ENCODE measurements at regions not wholly inside any gene's neighbourhood (a gene's known extent, or its start where the extent isn't known, plus 50 kb on each side); places are given as distances from the start of the nearest gene placed in this dataset.

DNA sequence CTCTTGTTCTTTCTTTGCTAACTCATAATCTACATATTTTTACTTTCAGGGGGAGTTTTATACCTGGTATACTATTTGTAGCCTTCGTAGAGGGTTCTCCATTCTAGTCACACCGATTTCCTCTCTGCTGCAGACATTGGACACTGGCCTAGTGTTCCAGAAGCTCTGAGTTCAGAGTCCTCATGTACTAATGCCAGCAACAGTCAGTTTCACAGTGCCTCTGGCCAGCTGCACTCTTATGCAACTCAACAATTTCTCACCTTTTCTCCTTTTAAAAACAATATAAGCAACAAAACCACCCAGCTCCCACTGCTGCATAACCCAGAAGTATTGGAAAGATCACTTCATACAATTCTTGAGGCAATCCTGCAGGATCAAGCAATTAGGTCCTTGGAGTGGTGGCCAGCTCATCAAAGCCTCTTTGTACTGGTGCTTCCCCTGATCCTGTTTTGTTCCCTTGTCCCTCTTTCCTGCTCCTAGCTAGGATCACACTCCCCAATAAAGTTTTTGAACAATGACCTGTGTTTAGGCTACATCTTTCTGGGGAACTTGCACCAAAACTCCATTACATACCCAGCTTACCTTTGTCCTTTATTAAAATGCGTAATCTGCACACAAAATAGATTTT lies 98.1 kb upstream of the TUT7 start:
- Histone ChIP-seq H4K20me1 (ENCODE audit: control insufficient read depth, insufficient read depth, low read length, poor library complexity, severe bottlenecking) (no peaks in the 10 kb centered on the region), H3K79me2 (ENCODE audit: control insufficient read depth, insufficient read depth, low read length) (no peaks in the 10 kb centered on the region), H3K9me3 (ENCODE audit: control extremely low read depth in 1 of 3, control insufficient read depth in 2 of 3, insufficient read depth in 1 of 3, low read length in 2 of 3) (no peaks in the 10 kb centered on the region), H2AFZ (ENCODE audit: insufficient read depth, low read depth, low read length, poor library complexity, severe bottlenecking) (no peak overlapping the region), H3K4me3 (ENCODE audit: control extremely low read depth in 1 of 5, extremely low read depth in 1 of 5, insufficient read depth in 1 of 5, low read depth in 2 of 5, low read length in 4 of 5) (no peak overlapping the region), H3K9ac (ENCODE audit: low read length) (no peak overlapping the region), H3K27ac (ENCODE audit: low read length in 2 of 2) (no peak overlapping the region), H3K27me3 (replicated peaks in 1 of 4; ENCODE audit: control extremely low read depth in 1 of 4, control insufficient read depth in 3 of 4, insufficient read depth in 4 of 4, low read length in 3 of 4) (no peaks in the 10 kb centered on the region), H3K36me3 (replicated peaks in 1 of 2; ENCODE audit: control extremely low read depth in 1 of 2, control insufficient read depth in 1 of 2, extremely low read depth in 1 of 2, insufficient read depth in 2 of 2, low read length in 1 of 2) (no peaks in the 10 kb centered on the region), H3K4me1 (ENCODE audit: control insufficient read depth in 2 of 2, insufficient read depth in 2 of 2, low read length in 2 of 2) (no peaks in the 10 kb centered on the region), H3K4me2 (replicated peaks; ENCODE audit: low read depth, low read length, poor library complexity, severe bottlenecking) (no peak overlapping the region)
- H3K9me3 Mint-ChIP-seq (ENCODE audit: insufficient read depth) = no peaks in the 10 kb centered on the region
- intact Hi-C loops (cut with micrococcal nuclease) = no loop called here
- 100% methylated on average over 2 of the region's 3 CpGs for WGBS (ENCODE audit: insufficient coverage)
- no peak overlapping the region for H3K27ac Mint-ChIP-seq
- DNase-seq (no peak), ATAC-seq (ENCODE audit: low read depth) (no peak)
- peaks cover 4% of the 10 kb centered on the region for H3K27me3 Mint-ChIP-seq
- ChIA-PET CTCF (interaction anchor here (1.0 kb wide), 1 partner anchor 9 kb away, joined by 4 read pairs; no protein-coding TSS in a partner anchor), POLR2A (no interaction called here)
- no peak overlapping the region for H3K4me3 Mint-ChIP-seq
- TF ChIP-seq, protein P1, sequence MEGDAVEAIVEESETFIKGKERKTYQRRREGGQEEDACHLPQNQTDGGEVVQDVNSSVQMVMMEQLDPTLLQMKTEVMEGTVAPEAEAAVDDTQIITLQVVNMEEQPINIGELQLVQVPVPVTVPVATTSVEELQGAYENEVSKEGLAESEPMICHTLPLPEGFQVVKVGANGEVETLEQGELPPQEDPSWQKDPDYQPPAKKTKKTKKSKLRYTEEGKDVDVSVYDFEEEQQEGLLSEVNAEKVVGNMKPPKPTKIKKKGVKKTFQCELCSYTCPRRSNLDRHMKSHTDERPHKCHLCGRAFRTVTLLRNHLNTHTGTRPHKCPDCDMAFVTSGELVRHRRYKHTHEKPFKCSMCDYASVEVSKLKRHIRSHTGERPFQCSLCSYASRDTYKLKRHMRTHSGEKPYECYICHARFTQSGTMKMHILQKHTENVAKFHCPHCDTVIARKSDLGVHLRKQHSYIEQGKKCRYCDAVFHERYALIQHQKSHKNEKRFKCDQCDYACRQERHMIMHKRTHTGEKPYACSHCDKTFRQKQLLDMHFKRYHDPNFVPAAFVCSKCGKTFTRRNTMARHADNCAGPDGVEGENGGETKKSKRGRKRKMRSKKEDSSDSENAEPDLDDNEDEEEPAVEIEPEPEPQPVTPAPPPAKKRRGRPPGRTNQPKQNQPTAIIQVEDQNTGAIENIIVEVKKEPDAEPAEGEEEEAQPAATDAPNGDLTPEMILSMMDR (IDR thresholded peaks at IDR 0.05) = no peak
- no peak for TF ChIP-seq EZH2 (IDR thresholded peaks at IDR 0.05; ENCODE audit: borderline replicate concordance, insufficient read depth, low read depth, low read length, poor library complexity, severe bottlenecking)
- H3K4me1 Mint-ChIP-seq = no peaks in the 10 kb centered on the region

DNA sequence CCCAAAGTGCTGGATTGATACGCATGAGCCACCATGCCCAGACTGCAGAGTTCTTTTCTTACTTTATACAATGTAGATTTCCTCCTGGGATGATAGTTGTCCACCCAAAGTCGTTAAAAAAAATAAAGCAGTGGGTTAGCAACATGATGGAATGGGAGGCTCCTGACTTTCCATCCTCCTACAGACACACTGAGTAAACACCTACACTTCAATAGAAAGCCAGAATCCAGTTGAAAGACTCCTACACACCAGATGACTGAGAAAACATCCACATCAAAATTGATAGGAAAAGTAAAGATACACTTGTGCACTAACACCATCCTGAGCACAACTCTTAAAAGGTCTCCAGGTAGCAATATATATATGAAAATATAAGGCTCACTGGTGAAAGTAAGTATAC lies 95.0 kb upstream of the TUT7 start:
- no peaks in the 10 kb centered on the region for H3K36me3 ChIP-seq (replicated peaks in 1 of 2; ENCODE audit: control extremely low read depth in 1 of 2, control insufficient read depth in 1 of 2, extremely low read depth in 1 of 2, insufficient read depth in 2 of 2, low read length in 1 of 2)
- H3K9ac ChIP-seq (ENCODE audit: low read length) = no peak overlapping the region
- DNase-seq (no peak), ATAC-seq (ENCODE audit: low read depth) (no peak)
- no peak for TF ChIP-seq EZH2 (IDR thresholded peaks at IDR 0.05; ENCODE audit: borderline replicate concordance, insufficient read depth, low read depth, low read length, poor library complexity, severe bottlenecking)
- TF ChIP-seq, protein P1 (IDR thresholded peaks at IDR 0.05) = no peak
- no peaks in the 10 kb centered on the region for H4K20me1 ChIP-seq (ENCODE audit: control insufficient read depth, insufficient read depth, low read length, poor library complexity, severe bottlenecking)
- no peaks in the 10 kb centered on the region for H3K9me3 ChIP-seq (ENCODE audit: control extremely low read depth in 1 of 3, control insufficient read depth in 2 of 3, insufficient read depth in 1 of 3, low read length in 2 of 3)
- H3K27ac ChIP-seq (ENCODE audit: low read length in 2 of 2) = no peak overlapping the region
- H3K4me3 Mint-ChIP-seq = no peak overlapping the region
- H3K4me2 ChIP-seq (replicated peaks; ENCODE audit: low read depth, low read length, poor library complexity, severe bottlenecking) = no peak overlapping the region
- H3K27me3 ChIP-seq (replicated peaks in 1 of 4; ENCODE audit: control extremely low read depth in 1 of 4, control insufficient read depth in 3 of 4, insufficient read depth in 4 of 4, low read length in 3 of 4) = peaks cover 0 to 2% (median 0%) of the 10 kb centered on the region in 4 experiments
- H3K27ac Mint-ChIP-seq = no peak overlapping the region
- H3K4me1 ChIP-seq (ENCODE audit: control insufficient read depth in 2 of 2, insufficient read depth in 2 of 2, low read length in 2 of 2) = no peaks in the 10 kb centered on the region
- no peaks in the 10 kb centered on the region for H3K79me2 ChIP-seq (ENCODE audit: control insufficient read depth, insufficient read depth, low read length)
- H2AFZ ChIP-seq (ENCODE audit: insufficient read depth, low read depth, low read length, poor library complexity, severe bottlenecking) = no peak overlapping the region
- WGBS (ENCODE audit: insufficient coverage) = no CpG with 5 or more reads among the region's 2 CpGs
- intact Hi-C loops (cut with micrococcal nuclease) = no loop called here
- H3K27me3 Mint-ChIP-seq = peaks cover 19% of the 10 kb centered on the region
- CTCF ChIA-PET = no interaction called here
- H3K4me1 Mint-ChIP-seq = no peaks in the 10 kb centered on the region
- H3K9me3 Mint-ChIP-seq (ENCODE audit: insufficient read depth) = no peaks in the 10 kb centered on the region
- POLR2A ChIA-PET = no interaction called here
- H3K4me3 ChIP-seq (ENCODE audit: control extremely low read depth in 1 of 5, extremely low read depth in 1 of 5, insufficient read depth in 1 of 5, low read depth in 2 of 5, low read length in 4 of 5) = no peak overlapping the region
